ENCODE measurements at regions not wholly inside any gene's neighbourhood (a gene's known extent, or its start where the extent isn't known, plus 50 kb on each side); places are given as distances from the start of the nearest gene placed in this dataset.

- TF ChIP-seq FOXP4 (CRISPR knock-in tag; IDR thresholded peaks at IDR 0.05; ENCODE audit: borderline replicate concordance) (no peak), ZKSCAN8 (CRISPR knock-in tag; IDR thresholded peaks at IDR 0.05) (no peak), ZNF511 (CRISPR knock-in tag; IDR thresholded peaks at IDR 0.05) (no peak), HNRNPH1 (optimal IDR thresholded peaks at IDR 0.05; ENCODE audit: low read depth, low read length) (no peak), PATZ1 (CRISPR knock-in tag; IDR thresholded peaks at IDR 0.05; ENCODE audit: borderline replicate concordance) (no peak), ZNF217 (CRISPR knock-in tag; IDR thresholded peaks at IDR 0.05) (no peak), MYBL2 (IDR thresholded peaks at IDR 0.05; ENCODE audit: low read depth) (no peak), MYBL2 (CRISPR knock-in tag; IDR thresholded peaks at IDR 0.05; ENCODE audit: borderline replicate concordance) (no peak), FOXA1 (IDR thresholded peaks at IDR 0.05; ENCODE audit: borderline replicate concordance) (no peak), ZKSCAN1 (IDR thresholded peaks at IDR 0.05; ENCODE audit: low read depth, low read length) (0 out of 2 replicates have a peak, but pooled peaks have one; percentile 16), SAP30 (IDR thresholded peaks at IDR 0.05; ENCODE audit: borderline replicate concordance, insufficient read depth, low read depth, low read length, poor library complexity, severe bottlenecking) (no peak), U2AF1 (optimal IDR thresholded peaks at IDR 0.05; ENCODE audit: low read depth, low read length) (no peak), FOS (IDR thresholded peaks at IDR 0.05; ENCODE audit: extremely low read depth, insufficient read length) (no peak), SIRT6 (IDR thresholded peaks at IDR 0.05; ENCODE audit: low read depth, low read length) (no peak), CBFB (CRISPR knock-in tag; IDR thresholded peaks at IDR 0.05) (no peak), ZNF696 (CRISPR knock-in tag; conservative IDR thresholded peaks at IDR 0.05) (no peak)
- TF ChIP-seq, protein P1, sequence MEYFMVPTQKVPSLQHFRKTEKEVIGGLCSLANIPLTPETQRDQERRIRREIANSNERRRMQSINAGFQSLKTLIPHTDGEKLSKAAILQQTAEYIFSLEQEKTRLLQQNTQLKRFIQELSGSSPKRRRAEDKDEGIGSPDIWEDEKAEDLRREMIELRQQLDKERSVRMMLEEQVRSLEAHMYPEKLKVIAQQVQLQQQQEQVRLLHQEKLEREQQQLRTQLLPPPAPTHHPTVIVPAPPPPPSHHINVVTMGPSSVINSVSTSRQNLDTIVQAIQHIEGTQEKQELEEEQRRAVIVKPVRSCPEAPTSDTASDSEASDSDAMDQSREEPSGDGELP (CRISPR knock-in tag; IDR thresholded peaks at IDR 0.05; ENCODE audit: borderline replicate concordance), result peak; percentile 43; the same call in 1 of the 2 replicates
- TF ChIP-seq, protein P2, sequence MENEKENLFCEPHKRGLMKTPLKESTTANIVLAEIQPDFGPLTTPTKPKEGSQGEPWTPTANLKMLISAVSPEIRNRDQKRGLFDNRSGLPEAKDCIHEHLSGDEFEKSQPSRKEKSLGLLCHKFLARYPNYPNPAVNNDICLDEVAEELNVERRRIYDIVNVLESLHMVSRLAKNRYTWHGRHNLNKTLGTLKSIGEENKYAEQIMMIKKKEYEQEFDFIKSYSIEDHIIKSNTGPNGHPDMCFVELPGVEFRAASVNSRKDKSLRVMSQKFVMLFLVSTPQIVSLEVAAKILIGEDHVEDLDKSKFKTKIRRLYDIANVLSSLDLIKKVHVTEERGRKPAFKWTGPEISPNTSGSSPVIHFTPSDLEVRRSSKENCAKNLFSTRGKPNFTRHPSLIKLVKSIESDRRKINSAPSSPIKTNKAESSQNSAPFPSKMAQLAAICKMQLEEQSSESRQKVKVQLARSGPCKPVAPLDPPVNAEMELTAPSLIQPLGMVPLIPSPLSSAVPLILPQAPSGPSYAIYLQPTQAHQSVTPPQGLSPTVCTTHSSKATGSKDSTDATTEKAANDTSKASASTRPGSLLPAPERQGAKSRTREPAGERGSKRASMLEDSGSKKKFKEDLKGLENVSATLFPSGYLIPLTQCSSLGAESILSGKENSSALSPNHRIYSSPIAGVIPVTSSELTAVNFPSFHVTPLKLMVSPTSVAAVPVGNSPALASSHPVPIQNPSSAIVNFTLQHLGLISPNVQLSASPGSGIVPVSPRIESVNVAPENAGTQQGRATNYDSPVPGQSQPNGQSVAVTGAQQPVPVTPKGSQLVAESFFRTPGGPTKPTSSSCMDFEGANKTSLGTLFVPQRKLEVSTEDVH (IDR thresholded peaks at IDR 0.05; ENCODE audit: low read depth, partially characterized antibody), result peak; percentile 38
Observed at GRCh38 chr15:77543159-77543882, 89.4 kb downstream of the LINGO1 start (continued).

Data from K562 (cell line).